ENCODE measurements at regions not wholly inside any gene's neighbourhood (a gene's known extent, or its start where the extent isn't known, plus 50 kb on each side); places are given as distances from the start of the nearest gene placed in this dataset.
A peak's percentile ranks its signal among the peaks of the same experiment; 100 is the strongest.
"Not testable (repeated sequence)": the region's sequence is repeated elsewhere in the genome, so short reads cannot be mapped to it uniquely, and the experiment has no call there.

DNA sequence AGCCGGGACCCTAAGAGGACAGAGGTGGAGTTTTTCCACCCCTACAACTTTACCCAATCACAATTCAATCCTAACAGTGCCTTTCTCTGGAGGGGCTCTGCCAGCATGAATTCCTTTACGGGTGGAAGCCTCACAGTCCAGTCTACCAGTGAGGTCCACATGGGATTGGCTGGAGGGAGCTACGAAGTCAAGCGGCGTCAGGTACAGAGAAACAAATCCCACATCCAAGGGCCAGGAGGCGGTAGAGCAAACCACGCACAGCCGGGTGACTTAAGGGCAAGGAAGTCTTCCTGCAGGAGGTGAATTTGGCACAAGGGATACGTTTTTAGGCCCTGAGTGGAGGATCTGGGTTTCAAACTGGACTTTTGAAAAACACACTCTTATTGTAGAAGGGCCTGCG is 199.6 kb downstream of the UQCRFS1 start:
- DNase-seq (ENCODE audit: low spot score): peak; percentile 45

- DNase-seq (ENCODE audit: low spot score): no peak
Observed at GRCh38 chr19:29012457-29012856, 200.5 kb downstream of the UQCRFS1 start.

GRCh38 chr19:29010276-29010675 is 202.7 kb downstream of the UQCRFS1 start:
- no peak for DNase-seq (ENCODE audit: low spot score)

GRCh38 chr19:29006057-29006735 is 206.8 kb downstream of the UQCRFS1 start:
- DNase-seq (ENCODE audit: low spot score): no peak

- no peak for DNase-seq (ENCODE audit: low spot score)
Observed at GRCh38 chr19:29004796-29005195, 208.2 kb downstream of the UQCRFS1 start.

- no peak for DNase-seq (ENCODE audit: low spot score)
Observed at GRCh38 chr19:29003641-29004409, 209.1 kb downstream of the UQCRFS1 start.

- DNase-seq (ENCODE audit: low spot score): no peak
Observed at GRCh38 chr19:29002336-29002735, 210.6 kb downstream of the UQCRFS1 start.

DNA sequence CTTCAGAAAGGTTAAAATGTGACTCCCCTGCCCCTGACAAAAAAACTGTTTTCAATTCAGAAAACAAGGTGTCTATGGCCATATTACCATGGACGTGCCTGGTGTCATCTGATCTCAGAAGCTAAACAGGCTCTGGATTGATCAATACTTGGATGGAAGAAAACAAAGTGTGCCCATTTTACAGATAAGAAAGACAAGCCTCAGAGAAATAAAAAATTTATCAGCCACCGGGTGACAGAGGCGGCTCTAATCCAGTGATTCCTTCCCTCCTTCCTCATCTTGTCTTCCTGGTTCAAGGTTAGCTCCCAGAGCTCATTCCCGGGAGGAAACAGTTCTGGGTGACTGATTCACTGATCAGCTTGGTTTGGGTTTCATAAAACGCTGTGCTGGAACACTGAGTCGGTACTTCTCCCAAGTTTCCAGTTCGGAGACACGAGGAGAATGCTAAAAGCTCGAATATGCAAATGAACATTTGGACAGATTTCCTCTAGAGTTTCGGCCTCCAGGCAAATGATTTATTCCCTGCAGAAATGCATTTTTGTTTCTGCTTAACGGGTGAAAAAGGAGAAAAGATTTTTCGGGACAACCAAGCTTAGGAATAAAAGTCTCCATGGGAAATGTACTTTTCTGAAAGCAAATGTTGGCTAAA is 211.2 kb downstream of the UQCRFS1 start:
- no peak for DNase-seq (ENCODE audit: low spot score)

DNA sequence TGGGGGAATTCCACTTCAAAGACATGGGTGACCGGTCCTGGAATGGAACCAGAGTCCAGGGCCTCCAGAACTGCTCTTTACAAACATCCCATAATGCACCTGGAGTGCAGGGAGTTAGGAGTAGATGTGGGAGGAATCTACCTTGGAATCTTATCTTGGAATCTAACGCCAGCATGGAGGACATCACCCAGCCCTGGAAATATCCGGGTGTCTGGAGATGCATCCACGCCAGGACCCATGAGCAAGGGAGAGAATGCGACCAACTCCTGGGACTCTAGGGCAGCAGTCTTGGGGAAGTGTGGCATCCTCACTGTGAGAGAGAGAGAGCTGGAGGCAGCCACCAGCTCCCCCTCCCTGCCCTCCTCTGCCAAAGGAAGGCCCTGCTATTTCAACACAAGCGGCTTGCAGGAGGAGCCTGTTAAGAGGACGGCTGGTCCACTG is 211.8 kb downstream of the UQCRFS1 start:
- no peak for DNase-seq (ENCODE audit: low spot score)

GRCh38 chr19:28999724-29000433 is 213.1 kb downstream of the UQCRFS1 start:
- DNase-seq (ENCODE audit: low spot score): no peak

- no peak for DNase-seq (ENCODE audit: low spot score)
Observed at GRCh38 chr19:28998974-28999373, 214.0 kb downstream of the UQCRFS1 start.

DNA sequence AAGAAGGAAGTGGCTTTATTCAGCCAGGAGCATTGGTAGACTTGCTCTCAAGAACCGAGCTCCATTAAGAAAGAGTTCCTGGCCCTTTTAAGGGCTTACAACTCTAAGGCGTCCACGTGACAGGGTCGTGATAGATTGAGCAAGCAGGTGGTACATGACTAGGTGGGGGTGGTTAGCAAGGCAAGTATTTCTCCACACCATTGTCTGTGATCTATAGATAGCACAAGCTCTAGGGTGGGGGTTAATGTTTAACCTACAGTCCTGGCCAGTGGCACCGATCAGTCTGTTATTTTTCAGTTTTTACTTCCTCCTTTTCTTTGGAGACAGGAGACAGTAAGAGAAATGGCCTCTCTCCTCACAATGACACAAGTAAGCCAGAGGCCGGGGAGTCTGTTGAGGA is 215.1 kb downstream of the UQCRFS1 start:
- DNase-seq (ENCODE audit: low spot score): not testable (repeated sequence)

DNA sequence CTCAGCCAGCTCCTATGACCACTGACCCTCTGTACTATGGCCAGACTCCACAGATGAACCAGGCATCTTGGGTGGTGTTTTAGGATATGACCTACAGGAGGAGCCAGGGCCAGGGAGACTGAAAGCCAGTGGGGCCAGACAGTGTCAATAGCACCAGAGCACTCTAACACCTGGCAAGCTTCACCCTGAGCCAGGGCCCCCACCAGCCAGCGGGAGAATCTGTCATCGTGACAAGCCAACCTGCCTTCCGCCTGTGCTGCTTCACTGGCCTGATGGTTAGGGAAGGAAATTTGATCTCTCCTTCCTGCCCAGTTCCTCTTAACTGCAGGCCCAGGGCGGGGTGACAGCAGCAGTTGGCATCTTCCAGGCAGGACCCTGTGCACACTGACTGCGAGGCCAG is 222.4 kb downstream of the UQCRFS1 start:
- DNase-seq (ENCODE audit: low spot score): no peak

- no peak for DNase-seq (ENCODE audit: low spot score)
Observed at GRCh38 chr19:28989739-28990138, 223.2 kb downstream of the UQCRFS1 start.

DNA sequence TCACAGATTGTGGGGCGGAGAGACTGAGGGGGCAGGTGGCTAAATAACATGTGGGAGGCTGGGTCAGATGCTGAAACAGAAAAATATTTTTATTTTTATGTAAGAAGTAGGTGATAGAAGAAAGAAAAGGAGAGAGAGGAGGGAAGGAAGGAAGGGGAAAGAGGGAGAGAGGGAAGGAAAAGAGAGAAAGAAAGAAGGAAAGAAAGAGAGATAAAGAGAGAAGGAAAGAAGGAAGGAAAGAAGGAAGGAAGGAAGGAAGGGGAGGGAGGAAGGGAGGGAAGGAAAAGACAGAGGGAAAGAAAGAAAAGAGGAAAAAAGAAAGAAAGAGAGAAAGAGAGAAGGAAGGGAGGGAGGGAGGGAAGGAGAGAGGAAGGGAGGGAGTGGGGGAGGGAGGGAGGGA is 224.9 kb downstream of the UQCRFS1 start:
- no peak for DNase-seq (ENCODE audit: low spot score)

- no peak for DNase-seq (ENCODE audit: low spot score)
Observed at GRCh38 chr19:28987177-28987576, 225.8 kb downstream of the UQCRFS1 start.

DNA sequence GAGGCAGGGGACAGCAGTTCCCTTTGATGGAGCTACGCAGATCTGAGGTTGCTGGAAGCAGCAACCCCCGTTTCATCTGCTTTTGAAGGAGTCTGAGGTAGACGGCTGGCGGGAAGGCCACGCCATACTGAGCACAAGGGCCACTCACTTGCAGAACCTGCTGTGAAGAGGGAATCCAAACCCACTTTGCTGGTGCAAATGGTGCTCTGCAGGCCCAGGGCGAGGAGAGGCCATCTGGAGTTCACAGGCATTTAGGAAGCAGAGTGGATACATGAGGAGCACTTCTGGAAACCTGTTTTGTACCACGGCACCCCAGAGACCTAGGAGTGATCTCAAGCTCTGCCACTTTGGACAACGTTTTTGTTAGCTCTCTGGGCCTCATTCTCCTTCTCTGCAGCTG is 227.8 kb downstream of the UQCRFS1 start:
- no peak for DNase-seq (ENCODE audit: low spot score)

DNA sequence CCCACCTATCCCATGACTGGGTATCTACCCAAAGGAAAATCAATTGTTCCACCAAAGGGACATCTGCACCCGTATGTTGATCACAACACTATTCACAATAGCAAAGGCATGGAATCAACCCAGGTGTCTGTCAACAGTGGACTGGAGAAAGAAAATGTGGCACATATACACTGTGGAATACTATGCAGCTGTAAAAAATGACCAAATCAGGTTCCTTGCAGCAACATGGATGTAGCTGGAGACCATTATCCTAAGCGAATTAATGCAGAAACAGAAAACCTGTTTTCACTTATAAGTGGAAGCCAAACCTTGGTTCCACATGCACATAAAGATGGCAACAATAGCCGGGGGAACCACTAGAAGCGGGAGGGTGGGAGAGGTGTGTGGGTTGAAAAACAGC is 228.6 kb downstream of the UQCRFS1 start:
- DNase-seq (ENCODE audit: low spot score): no peak

DNA sequence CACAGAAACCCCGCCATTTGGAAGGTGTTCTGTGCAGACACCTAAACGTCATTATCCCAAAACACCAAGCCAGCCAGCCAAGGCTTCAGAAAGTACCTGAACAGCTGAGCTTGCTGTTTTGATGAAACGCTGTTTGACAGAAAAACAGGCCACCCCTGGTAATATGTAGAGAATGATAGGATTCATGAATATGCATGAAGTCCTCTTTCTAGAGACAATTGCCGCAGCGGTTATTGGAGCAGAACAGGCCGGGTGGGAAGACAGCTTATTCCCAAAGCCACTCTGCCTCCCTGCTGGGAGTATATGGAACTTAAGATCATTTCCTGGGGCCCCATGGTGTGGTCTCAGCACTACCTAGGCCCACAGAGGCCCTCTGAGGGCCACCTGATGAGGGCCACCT is 229.5 kb downstream of the UQCRFS1 start:
- DNase-seq (ENCODE audit: low spot score): no peak

DNA sequence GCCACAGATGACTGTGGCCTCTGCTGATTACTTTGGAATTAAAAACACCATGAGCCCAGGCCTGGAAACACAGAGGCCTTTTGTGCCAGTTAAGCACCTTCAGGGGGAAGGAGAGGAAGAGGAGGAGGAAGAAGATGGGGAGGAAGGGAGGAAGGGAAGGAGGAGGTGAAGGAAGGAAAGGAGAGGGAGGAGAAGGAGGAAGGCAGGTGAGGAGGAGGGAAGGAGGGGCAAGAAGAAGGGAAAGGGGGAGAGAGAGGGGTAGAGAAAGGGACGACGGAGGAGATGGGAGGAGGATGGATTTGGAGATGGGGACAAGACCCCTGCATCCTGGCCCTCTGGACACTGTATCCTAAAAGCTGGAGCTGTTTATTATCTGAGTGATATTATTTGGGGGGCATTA is 231.0 kb downstream of the UQCRFS1 start:
- no peak for DNase-seq (ENCODE audit: low spot score)

DNA sequence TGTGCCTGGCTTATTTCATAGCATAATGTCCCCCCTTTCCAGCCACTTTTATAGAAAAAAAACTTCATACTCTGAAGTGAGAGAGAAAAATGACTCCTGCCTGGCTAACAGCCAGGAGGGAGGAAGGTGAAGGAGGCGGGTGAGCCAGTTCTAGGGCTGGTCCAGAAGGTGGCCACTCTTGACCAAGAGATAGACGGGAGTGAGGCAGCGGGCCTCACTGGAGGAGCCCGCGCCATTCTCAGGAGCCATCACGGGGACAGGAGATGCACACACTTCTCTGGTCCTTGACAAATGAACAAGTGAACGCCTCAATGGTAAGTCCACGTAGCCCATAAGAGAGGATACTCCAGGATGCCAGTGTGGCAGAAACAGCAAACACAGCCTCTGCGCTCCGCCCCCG is 231.4 kb downstream of the UQCRFS1 start:
- DNase-seq (ENCODE audit: low spot score): no peak

GRCh38 chr19:28980236-28980868 is 232.6 kb downstream of the UQCRFS1 start:
- peak; percentile 63 for DNase-seq (ENCODE audit: low spot score)

All from iPS-NIHi11 (cell line).